Gastrocnemius medialis (tissue), 4 donors: ENCODE measurements at regions not wholly inside any gene's neighbourhood (a gene's known extent, or its start where the extent isn't known, plus 50 kb on each side); places are given as distances from the start of the nearest gene placed in this dataset.
"Not testable (repeated sequence)": the region's sequence is repeated elsewhere in the genome, so short reads cannot be mapped to it uniquely, and the experiment has no call there.

ENCODE experiments used
- ATAC-seq, 2 donors: fragments of 150-250 bp; one replicate each; pipeline ENCODE4 v1.9.1; 2016
- DNase-seq, 2 donors: peaks; one replicate each; pipeline ENCODE4 v3.0.0-alpha.2; 2019
- H3K27ac ChIP-seq, 4 donors: fragments of 200-600 bp; sonication (generic); 1 replicate in 1 of 4; 2 replicates in 3 of 4; pipeline ENCODE4 v1.5.1; 2016 to 2018; ENCODE audit warnings: mild to moderate bottlenecking in 2 of 4, moderate library complexity in 1 of 4
- H3K27me3 ChIP-seq, 3 donors: fragments of 200-600 bp; sonication (generic) in 2 of 3; 1 replicate in 1 of 3; 2 replicates in 2 of 3; pipeline versions ENCODE4 v1.5.1 to v1.6.0; 2016 to 2019; ENCODE audit warnings: mild to moderate bottlenecking in 1 of 3, moderate library complexity in 1 of 3
- H3K36me3 ChIP-seq, 2 donors: fragments of 200-600 bp; sonication (generic) in 1 of 2; one replicate each; pipeline ENCODE4 v1.5.1; 2017 to 2018
- H3K4me1 ChIP-seq, 2 donors: fragments of 200-600 bp; sonication (generic) in 1 of 2; one replicate each; pipeline ENCODE4 v1.5.1; 2016 to 2017; ENCODE audit warnings: mild to moderate bottlenecking in 2 of 2
- H3K4me3 ChIP-seq, 4 donors: fragments of 200-600 bp; sonication (generic) in 3 of 4; 1 replicate in 1 of 4; 2 replicates in 3 of 4; pipeline ENCODE4 v1.5.1; 2016 to 2019; ENCODE audit warnings: mild to moderate bottlenecking in 2 of 4
- H3K9me3 ChIP-seq, 3 donors: fragments of 200-600 bp; sonication (generic) in 2 of 3; 1 replicate in 1 of 3; 2 replicates in 2 of 3; pipeline ENCODE4 v1.5.1; 2016 to 2019
- CTCF ChIP-seq, 5 experiments: fragments of 450-650 bp in 3 of 5; fragments of 200-600 bp in 2 of 5; sonication (generic) in 2 of 5; IDR thresholded peaks in 4 of 5; conservative IDR thresholded peaks in 1 of 5; 1 replicate in 4 of 5; 2 replicates in 1 of 5; pipeline ENCODE4 v1.5.1; 2016 to 2019; ENCODE audit warnings: antibody characterized with exemption in 5 of 5, mild to moderate bottlenecking in 3 of 5, moderate library complexity in 3 of 5
- POLR2A ChIP-seq, 2 donors: fragments of 450-650 bp; IDR thresholded peaks; one replicate each; pipeline ENCODE4 v1.6.1; 2017; ENCODE audit warnings: antibody characterized with exemption in 2 of 2, mild to moderate bottlenecking in 2 of 2, moderate library complexity in 2 of 2
- in situ Hi-C, 4 donors: fragments of 200-750 bp; cut with MboI; loops; one replicate each; pipeline versions ENCODE4 v1.15.0 to v1.8.0; 2017; ENCODE audit warnings: low sequenced_read_pairs in 4 of 4
- intact Hi-C: fragments of 100-400 bp; cut with DNase I; formaldehyde crosslinking; loops from one replicate; pipeline ENCODE4 v1.15.1; 2023; ENCODE audit warnings: low total_unique reads

GRCh38 chr4:55028196-55028595 lies 97.2 kb downstream of the KDR start:
- intact Hi-C loops, result no loop called here
- no peak overlapping the region for H3K4me3 ChIP-seq
- no peak overlapping the region for H3K27ac ChIP-seq
- in situ Hi-C loops, result no loop called here
- DNase-seq, result no peak
- H3K4me1 ChIP-seq, result no peaks in the 10 kb centered on the region
- TF ChIP-seq CTCF (IDR thresholded peaks at IDR 0.05 in 4 of 5, conservative IDR thresholded peaks at IDR 0.05 in 1 of 5) (no peak), POLR2A (IDR thresholded peaks at IDR 0.05) (no peak)
- no peaks in the 10 kb centered on the region for H3K9me3 ChIP-seq
- no peaks in the 10 kb centered on the region for H3K27me3 ChIP-seq
- no peaks in the 10 kb centered on the region for H3K36me3 ChIP-seq
- no peak for ATAC-seq

- Histone ChIP-seq H3K9me3 (no peaks in the 10 kb centered on the region), H3K4me3 (no peak overlapping the region), H3K36me3 (no peaks in the 10 kb centered on the region), H3K27ac (no peak overlapping the region), H3K4me1 (no peaks in the 10 kb centered on the region), H3K27me3 (no peaks in the 10 kb centered on the region)
- intact Hi-C loops (no loop called here), in situ Hi-C loops (no loop called here)
- ATAC-seq (no peak), DNase-seq (no peak)
- TF ChIP-seq POLR2A (IDR thresholded peaks at IDR 0.05) (no peak), CTCF (IDR thresholded peaks at IDR 0.05 in 4 of 5, conservative IDR thresholded peaks at IDR 0.05 in 1 of 5) (no peak)
These were observed 97.8 kb downstream of the KDR start for GRCh38 chr4:55027596-55027995.

GRCh38 chr4:55025456-55025855 lies 99.9 kb downstream of the KDR start:
- H3K9me3 ChIP-seq, in situ Hi-C loops, H3K27me3 ChIP-seq, DNase-seq, H3K4me1 ChIP-seq, H3K27ac ChIP-seq, H3K36me3 ChIP-seq, ATAC-seq, intact Hi-C loops, H3K4me3 ChIP-seq: not testable (repeated sequence)

DNA sequence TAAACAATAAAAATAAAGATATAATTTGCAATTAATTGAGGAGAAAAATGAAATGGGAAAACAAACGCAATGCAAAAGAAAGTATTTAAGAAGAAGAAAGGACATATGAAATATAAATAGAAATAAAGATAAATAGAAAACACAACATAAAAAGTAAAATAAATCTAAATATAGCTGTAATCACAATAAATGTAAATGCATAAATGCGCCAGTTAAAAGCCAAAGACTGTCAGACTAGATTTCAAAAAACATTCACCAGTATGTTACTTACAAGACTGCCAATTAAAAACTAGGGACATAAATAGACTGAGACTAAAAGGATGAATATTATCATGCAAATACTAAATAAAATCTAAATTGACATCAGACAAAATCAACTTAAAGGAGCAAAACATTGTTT lies 102.4 kb downstream of the KDR start:
- in situ Hi-C loops (loop anchor here in 1 of 4 donors (25.0 kb wide), 1 partner anchor 289 kb away; no protein-coding TSS in a partner anchor), intact Hi-C loops (no loop called here)
- Histone ChIP-seq H3K4me1 (no peaks in the 10 kb centered on the region), H3K36me3 (no peaks in the 10 kb centered on the region), H3K27me3 (no peaks in the 10 kb centered on the region), H3K4me3 (no peak overlapping the region), H3K27ac (no peak overlapping the region), H3K9me3 (no peaks in the 10 kb centered on the region)
- DNase-seq, result no peak
- ATAC-seq, result no peak
- TF ChIP-seq POLR2A (IDR thresholded peaks at IDR 0.05), result no peak
- TF ChIP-seq CTCF (IDR thresholded peaks at IDR 0.05 in 4 of 5, conservative IDR thresholded peaks at IDR 0.05 in 1 of 5), result no peak

GRCh38 chr4:55021214-55021613 lies 104.2 kb downstream of the KDR start:
- Histone ChIP-seq H3K27me3 (no peaks in the 10 kb centered on the region), H3K27ac (no peak overlapping the region), H3K4me3 (no peak overlapping the region), H3K4me1 (no peaks in the 10 kb centered on the region), H3K36me3 (no peaks in the 10 kb centered on the region), H3K9me3 (no peaks in the 10 kb centered on the region)
- DNase-seq (no peak), ATAC-seq (no peak)
- TF ChIP-seq CTCF (IDR thresholded peaks at IDR 0.05 in 4 of 5, conservative IDR thresholded peaks at IDR 0.05 in 1 of 5) (no peak), POLR2A (IDR thresholded peaks at IDR 0.05) (no peak)
- intact Hi-C loops, result no loop called here
- in situ Hi-C loops, result loop anchor here in 1 of 4 donors (25.0 kb wide), 1 partner anchor 291 kb away; no protein-coding TSS in a partner anchor
